ENCODE measurements at regions not wholly inside any gene's neighbourhood (a gene's known extent, or its start where the extent isn't known, plus 50 kb on each side); places are given as distances from the start of the nearest gene placed in this dataset.

DNA sequence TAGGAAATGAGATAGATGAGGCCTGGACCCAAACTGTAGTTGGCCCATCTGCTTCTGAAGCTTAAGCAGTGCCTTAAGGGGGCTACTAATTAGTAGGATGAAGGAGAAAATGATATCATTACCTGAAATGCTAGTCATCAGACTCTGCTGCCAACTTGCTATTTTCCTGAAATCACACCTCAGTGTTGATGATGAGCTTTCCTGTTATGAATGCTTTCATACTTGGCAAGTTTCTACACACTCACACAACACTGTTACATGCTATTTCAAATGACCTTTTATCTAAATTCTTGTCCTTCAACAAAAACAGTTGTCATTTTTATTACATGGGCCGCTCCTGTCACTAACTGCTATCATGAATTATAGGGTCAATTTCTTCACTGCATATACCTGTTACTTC is 416.0 kb downstream of the PRDM5 start:
- Histone ChIP-seq H3K4me3 (ENCODE audit: low read length in 3 of 3) (no peak overlapping the region), H3K27me3 (ENCODE audit: control insufficient read depth in 3 of 3, insufficient read depth in 3 of 3, low read length in 3 of 3) (no peaks in the 10 kb centered on the region), H3K36me3 (ENCODE audit: control insufficient read depth in 3 of 3, insufficient read depth in 3 of 3, low read length in 3 of 3) (no peaks in the 10 kb centered on the region), H3K4me1 (ENCODE audit: control insufficient read depth in 3 of 3, insufficient read depth in 3 of 3, low read length in 3 of 3) (no peaks in the 10 kb centered on the region), H3K9ac (ENCODE audit: low read depth in 1 of 3, low read length in 3 of 3) (no peak overlapping the region), H3K27ac (ENCODE audit: low read depth, low read length) (no peak overlapping the region), H3K9me3 (ENCODE audit: control insufficient read depth in 3 of 3, low read length in 3 of 3) (no peaks in the 10 kb centered on the region)

DNA sequence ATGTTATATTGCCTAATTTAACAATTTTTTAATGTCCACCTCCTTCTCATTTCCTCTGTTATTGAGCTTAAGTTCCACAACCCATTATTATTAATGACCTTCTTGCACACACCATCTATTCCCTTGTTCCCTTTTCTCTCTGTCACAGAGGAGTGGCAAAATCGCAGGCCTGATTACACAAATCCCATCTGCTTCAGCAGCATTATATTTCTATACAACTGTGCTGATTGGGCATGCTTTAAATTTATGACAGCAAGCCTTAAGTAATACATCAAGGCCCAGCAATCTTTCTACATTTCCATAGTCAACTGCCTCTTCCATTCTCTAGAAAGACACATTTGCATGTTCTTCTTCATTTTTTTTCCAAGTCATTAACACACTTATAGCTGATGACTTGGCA is 423.8 kb downstream of the PRDM5 start:
- H3K27ac ChIP-seq (ENCODE audit: low read depth, low read length) = no peak overlapping the region
- H3K27me3 ChIP-seq (ENCODE audit: control insufficient read depth in 3 of 3, insufficient read depth in 3 of 3, low read length in 3 of 3) = no peaks in the 10 kb centered on the region
- H3K9me3 ChIP-seq (ENCODE audit: control insufficient read depth in 3 of 3, low read length in 3 of 3) = no peaks in the 10 kb centered on the region
- no peak overlapping the region for H3K9ac ChIP-seq (ENCODE audit: low read depth in 1 of 3, low read length in 3 of 3)
- H3K4me1 ChIP-seq (ENCODE audit: control insufficient read depth in 3 of 3, insufficient read depth in 3 of 3, low read length in 3 of 3) = no peaks in the 10 kb centered on the region
- no peaks in the 10 kb centered on the region for H3K36me3 ChIP-seq (ENCODE audit: control insufficient read depth in 3 of 3, insufficient read depth in 3 of 3, low read length in 3 of 3)
- no peak overlapping the region for H3K4me3 ChIP-seq (ENCODE audit: low read length in 3 of 3)

DNA sequence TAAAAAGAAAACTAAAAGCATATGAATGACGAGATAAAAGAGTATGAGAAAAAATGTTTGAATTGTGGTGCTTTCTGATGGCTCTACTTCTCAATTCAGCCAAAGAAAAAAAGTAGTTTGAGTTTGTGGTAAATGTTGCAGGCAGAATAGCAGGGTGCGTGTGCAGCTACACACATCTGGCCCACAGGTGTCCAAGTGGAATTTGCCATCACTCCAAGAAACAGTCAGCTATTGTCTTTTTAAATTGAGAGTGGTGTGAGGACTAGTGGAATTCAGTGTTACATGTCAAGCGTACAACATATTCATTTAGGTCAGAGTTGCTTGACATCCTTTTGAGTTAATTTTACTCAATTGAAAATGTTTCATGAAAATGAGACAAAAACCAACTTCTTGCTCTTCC is 424.8 kb upstream of the MAD2L1 start:
- Histone ChIP-seq H3K36me3 (ENCODE audit: control insufficient read depth in 3 of 3, insufficient read depth in 3 of 3, low read length in 3 of 3) (no peaks in the 10 kb centered on the region), H3K4me1 (ENCODE audit: control insufficient read depth in 3 of 3, insufficient read depth in 3 of 3, low read length in 3 of 3) (no peaks in the 10 kb centered on the region), H3K27me3 (ENCODE audit: control insufficient read depth in 3 of 3, insufficient read depth in 3 of 3, low read length in 3 of 3) (no peaks in the 10 kb centered on the region), H3K9ac (ENCODE audit: low read depth in 1 of 3, low read length in 3 of 3) (no peak overlapping the region), H3K4me3 (ENCODE audit: low read length in 3 of 3) (no peak overlapping the region), H3K27ac (ENCODE audit: low read depth, low read length) (no peak overlapping the region), H3K9me3 (ENCODE audit: control insufficient read depth in 3 of 3, low read length in 3 of 3) (no peaks in the 10 kb centered on the region)

DNA sequence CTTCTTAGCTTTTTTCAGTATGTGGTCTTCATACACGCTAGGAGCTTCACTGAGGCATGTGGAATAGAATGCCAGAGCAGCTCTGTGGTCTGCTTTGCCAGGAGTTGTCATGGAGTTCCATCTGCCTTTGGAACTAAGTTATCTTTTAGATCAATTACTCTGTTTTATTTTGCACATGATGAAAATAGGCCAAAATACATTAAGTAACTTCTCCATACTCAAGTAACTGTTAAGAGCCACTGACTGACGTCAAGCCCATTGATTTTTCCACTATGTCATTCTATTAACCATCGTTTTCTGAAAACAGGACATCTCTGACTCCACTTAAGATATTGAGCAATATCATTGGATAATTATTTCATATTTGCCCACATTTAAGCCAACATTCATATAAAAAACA is 415.1 kb upstream of the MAD2L1 start:
- Histone ChIP-seq H3K27me3 (ENCODE audit: control insufficient read depth in 3 of 3, insufficient read depth in 3 of 3, low read length in 3 of 3) (no peaks in the 10 kb centered on the region), H3K27ac (ENCODE audit: low read depth, low read length) (no peak overlapping the region), H3K4me3 (ENCODE audit: low read length in 3 of 3) (no peak overlapping the region), H3K4me1 (ENCODE audit: control insufficient read depth in 3 of 3, insufficient read depth in 3 of 3, low read length in 3 of 3) (no peaks in the 10 kb centered on the region), H3K9me3 (ENCODE audit: control insufficient read depth in 3 of 3, low read length in 3 of 3) (no peaks in the 10 kb centered on the region), H3K9ac (ENCODE audit: low read depth in 1 of 3, low read length in 3 of 3) (no peak overlapping the region), H3K36me3 (ENCODE audit: control insufficient read depth in 3 of 3, insufficient read depth in 3 of 3, low read length in 3 of 3) (no peaks in the 10 kb centered on the region)

DNA sequence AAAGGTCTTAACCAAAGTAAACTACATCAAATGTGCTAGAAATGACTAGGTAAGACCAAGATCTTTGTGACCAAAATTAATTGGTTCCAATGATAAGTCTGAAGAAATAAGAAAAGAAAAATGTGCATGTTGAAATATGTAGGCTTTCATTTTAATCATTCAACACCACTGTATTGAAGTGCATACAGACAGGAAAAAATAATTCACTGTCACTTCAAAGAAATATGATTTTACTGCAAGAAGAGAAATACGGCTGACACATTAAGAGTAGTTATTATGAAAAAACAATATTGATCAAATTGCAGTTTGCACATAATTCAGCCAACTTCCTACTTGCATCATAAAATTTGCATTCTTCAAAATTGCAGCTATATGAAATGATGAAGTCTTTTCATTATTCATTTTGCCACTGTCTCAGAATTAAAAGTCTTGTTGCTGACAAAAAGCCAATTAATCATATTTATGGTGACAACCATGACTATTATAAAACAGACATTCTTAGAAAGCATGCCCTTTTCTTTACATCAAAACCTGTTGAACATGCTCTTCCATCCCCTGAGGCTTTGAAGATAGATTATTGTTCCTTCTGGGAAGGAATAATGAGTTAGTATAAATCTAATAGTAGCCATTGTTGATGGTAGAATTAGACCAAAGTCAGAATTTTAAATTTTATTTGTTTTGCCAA is 405.9 kb upstream of the MAD2L1 start:
- H3K4me1 ChIP-seq (ENCODE audit: control insufficient read depth in 3 of 3, insufficient read depth in 3 of 3, low read length in 3 of 3) = no peaks in the 10 kb centered on the region
- no peaks in the 10 kb centered on the region for H3K9me3 ChIP-seq (ENCODE audit: control insufficient read depth in 3 of 3, low read length in 3 of 3)
- no peak overlapping the region for H3K9ac ChIP-seq (ENCODE audit: low read depth in 1 of 3, low read length in 3 of 3)
- H3K36me3 ChIP-seq (ENCODE audit: control insufficient read depth in 3 of 3, insufficient read depth in 3 of 3, low read length in 3 of 3) = no peaks in the 10 kb centered on the region
- no peak overlapping the region for H3K27ac ChIP-seq (ENCODE audit: low read depth, low read length)
- H3K4me3 ChIP-seq (ENCODE audit: low read length in 3 of 3) = no peak overlapping the region
- no peaks in the 10 kb centered on the region for H3K27me3 ChIP-seq (ENCODE audit: control insufficient read depth in 3 of 3, insufficient read depth in 3 of 3, low read length in 3 of 3)

DNA sequence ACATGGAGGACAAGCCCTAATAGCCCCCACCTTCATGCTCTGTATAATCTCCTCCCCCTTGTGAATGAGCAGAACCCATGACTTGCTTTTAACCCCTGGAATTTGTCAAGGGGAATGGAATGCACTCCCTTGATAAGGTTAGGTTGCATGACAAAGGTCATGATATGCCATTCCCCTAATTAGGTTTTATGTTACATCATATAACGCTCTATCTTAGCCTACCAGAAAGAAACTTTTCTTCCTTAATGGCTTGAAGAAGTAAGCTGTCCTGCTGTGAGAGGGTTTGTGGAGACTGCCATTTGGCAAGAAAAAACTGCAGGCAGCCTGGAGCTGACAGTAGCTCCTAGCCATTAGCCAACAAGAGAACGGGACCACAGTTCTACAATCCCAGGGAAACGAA is 399.8 kb upstream of the MAD2L1 start:
- no peaks in the 10 kb centered on the region for H3K36me3 ChIP-seq (ENCODE audit: control insufficient read depth in 3 of 3, insufficient read depth in 3 of 3, low read length in 3 of 3)
- no peak overlapping the region for H3K4me3 ChIP-seq (ENCODE audit: low read length in 3 of 3)
- H3K4me1 ChIP-seq (ENCODE audit: control insufficient read depth in 3 of 3, insufficient read depth in 3 of 3, low read length in 3 of 3) = no peaks in the 10 kb centered on the region
- no peaks in the 10 kb centered on the region for H3K9me3 ChIP-seq (ENCODE audit: control insufficient read depth in 3 of 3, low read length in 3 of 3)
- no peak overlapping the region for H3K27ac ChIP-seq (ENCODE audit: low read depth, low read length)
- no peak overlapping the region for H3K9ac ChIP-seq (ENCODE audit: low read depth in 1 of 3, low read length in 3 of 3)
- no peaks in the 10 kb centered on the region for H3K27me3 ChIP-seq (ENCODE audit: control insufficient read depth in 3 of 3, insufficient read depth in 3 of 3, low read length in 3 of 3)

DNA sequence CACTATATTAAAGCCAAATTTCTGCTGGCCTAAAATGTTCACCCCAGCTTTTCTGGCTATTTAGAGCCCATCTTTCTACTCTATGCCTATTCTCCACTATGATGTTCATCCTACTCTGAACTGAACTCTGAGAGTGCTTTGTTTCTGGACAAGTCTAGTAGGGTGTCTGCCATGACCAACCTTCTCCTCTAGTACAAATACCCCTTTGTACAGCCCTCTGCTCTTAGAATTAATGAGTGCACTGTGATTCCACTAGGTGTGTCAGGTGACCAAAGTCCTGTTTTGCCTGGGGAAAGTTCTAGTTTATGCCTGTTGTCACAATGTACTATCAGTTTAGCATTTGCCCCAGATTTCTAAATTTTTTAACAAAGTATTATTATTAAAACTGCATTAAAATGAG is 388.1 kb upstream of the MAD2L1 start:
- Histone ChIP-seq H3K27ac (ENCODE audit: low read depth, low read length) (no peak overlapping the region), H3K4me3 (ENCODE audit: low read length in 3 of 3) (no peak overlapping the region), H3K4me1 (ENCODE audit: control insufficient read depth in 3 of 3, insufficient read depth in 3 of 3, low read length in 3 of 3) (no peaks in the 10 kb centered on the region), H3K36me3 (ENCODE audit: control insufficient read depth in 3 of 3, insufficient read depth in 3 of 3, low read length in 3 of 3) (no peaks in the 10 kb centered on the region), H3K9me3 (ENCODE audit: control insufficient read depth in 3 of 3, low read length in 3 of 3) (no peaks in the 10 kb centered on the region), H3K9ac (ENCODE audit: low read depth in 1 of 3, low read length in 3 of 3) (no peak overlapping the region), H3K27me3 (ENCODE audit: control insufficient read depth in 3 of 3, insufficient read depth in 3 of 3, low read length in 3 of 3) (no peaks in the 10 kb centered on the region)

DNA sequence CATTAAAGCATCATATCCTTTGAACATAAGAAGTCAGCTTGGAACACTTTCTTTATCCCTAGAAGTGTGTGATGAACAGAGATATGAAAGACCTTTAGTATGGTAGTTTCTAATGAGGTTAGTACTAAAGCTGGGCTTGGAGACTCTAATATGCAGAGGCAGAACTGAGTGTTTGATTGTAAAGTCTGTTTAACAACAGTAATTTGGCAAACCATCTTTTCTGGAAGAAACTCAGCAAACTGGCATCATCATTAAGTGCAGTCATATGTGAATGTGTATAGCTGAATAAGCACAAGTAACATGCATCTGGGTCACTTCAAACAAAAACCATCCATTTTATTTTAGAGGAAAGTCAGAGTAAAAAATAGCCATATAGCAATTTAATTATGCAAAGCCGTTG is 385.9 kb upstream of the MAD2L1 start:
- Histone ChIP-seq H3K27ac (ENCODE audit: low read depth, low read length) (no peak overlapping the region), H3K9me3 (ENCODE audit: control insufficient read depth in 3 of 3, low read length in 3 of 3) (no peaks in the 10 kb centered on the region), H3K27me3 (ENCODE audit: control insufficient read depth in 3 of 3, insufficient read depth in 3 of 3, low read length in 3 of 3) (no peaks in the 10 kb centered on the region), H3K4me1 (ENCODE audit: control insufficient read depth in 3 of 3, insufficient read depth in 3 of 3, low read length in 3 of 3) (no peaks in the 10 kb centered on the region), H3K4me3 (ENCODE audit: low read length in 3 of 3) (no peak overlapping the region), H3K36me3 (ENCODE audit: control insufficient read depth in 3 of 3, insufficient read depth in 3 of 3, low read length in 3 of 3) (no peaks in the 10 kb centered on the region), H3K9ac (ENCODE audit: low read depth in 1 of 3, low read length in 3 of 3) (no peak overlapping the region)

DNA sequence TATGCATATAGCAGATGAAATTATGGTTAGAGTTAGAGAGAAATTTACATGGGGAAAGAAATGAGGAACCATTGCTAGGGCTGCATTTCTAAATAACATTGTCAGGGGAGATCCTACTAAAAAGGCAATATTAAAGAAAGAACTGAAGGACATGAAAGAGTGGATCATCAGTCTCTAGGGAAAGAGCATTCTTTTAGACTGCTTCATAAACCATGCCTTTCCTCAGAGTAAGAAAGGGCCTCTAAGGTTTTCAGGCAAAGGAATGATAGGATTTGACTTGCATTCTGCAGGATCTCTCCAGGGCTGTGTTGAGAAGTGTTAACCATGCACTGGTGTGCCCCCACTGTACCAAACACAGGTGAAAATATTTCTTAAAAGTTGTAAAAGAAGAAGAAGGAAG is 385.4 kb upstream of the MAD2L1 start:
- Histone ChIP-seq H3K27me3 (ENCODE audit: control insufficient read depth in 3 of 3, insufficient read depth in 3 of 3, low read length in 3 of 3) (no peaks in the 10 kb centered on the region), H3K4me1 (ENCODE audit: control insufficient read depth in 3 of 3, insufficient read depth in 3 of 3, low read length in 3 of 3) (no peaks in the 10 kb centered on the region), H3K4me3 (ENCODE audit: low read length in 3 of 3) (no peak overlapping the region), H3K27ac (ENCODE audit: low read depth, low read length) (no peak overlapping the region), H3K9ac (ENCODE audit: low read depth in 1 of 3, low read length in 3 of 3) (no peak overlapping the region), H3K36me3 (ENCODE audit: control insufficient read depth in 3 of 3, insufficient read depth in 3 of 3, low read length in 3 of 3) (no peaks in the 10 kb centered on the region), H3K9me3 (ENCODE audit: control insufficient read depth in 3 of 3, low read length in 3 of 3) (no peaks in the 10 kb centered on the region)

DNA sequence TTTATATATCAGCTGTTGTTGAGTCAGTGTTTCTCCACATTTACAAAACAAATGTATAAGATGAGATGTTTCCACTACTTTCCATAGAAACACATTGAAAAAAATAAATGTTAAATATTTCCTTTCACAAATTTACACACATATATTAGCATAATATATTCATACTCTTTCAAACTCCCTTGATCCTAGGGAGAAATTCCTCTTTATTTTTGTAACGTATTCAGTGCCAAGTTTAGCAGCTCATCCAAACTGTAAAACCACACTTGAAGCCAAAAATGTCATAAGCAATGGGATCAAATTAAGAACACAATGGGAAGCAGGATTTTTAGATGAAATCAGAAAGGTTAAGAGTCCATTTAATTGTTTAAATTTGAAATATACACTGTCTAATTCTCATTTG is 381.1 kb upstream of the MAD2L1 start:
- Histone ChIP-seq H3K4me3 (ENCODE audit: low read length in 3 of 3) (no peak overlapping the region), H3K4me1 (ENCODE audit: control insufficient read depth in 3 of 3, insufficient read depth in 3 of 3, low read length in 3 of 3) (no peaks in the 10 kb centered on the region), H3K27ac (ENCODE audit: low read depth, low read length) (no peak overlapping the region), H3K27me3 (ENCODE audit: control insufficient read depth in 3 of 3, insufficient read depth in 3 of 3, low read length in 3 of 3) (no peaks in the 10 kb centered on the region), H3K9ac (ENCODE audit: low read depth in 1 of 3, low read length in 3 of 3) (no peak overlapping the region), H3K9me3 (ENCODE audit: control insufficient read depth in 3 of 3, low read length in 3 of 3) (no peaks in the 10 kb centered on the region), H3K36me3 (ENCODE audit: control insufficient read depth in 3 of 3, insufficient read depth in 3 of 3, low read length in 3 of 3) (no peaks in the 10 kb centered on the region)
